ENCODE measurements at regions not wholly inside any gene's neighbourhood (a gene's known extent, or its start where the extent isn't known, plus 50 kb on each side); places are given as distances from the start of the nearest gene placed in this dataset.
A peak's percentile ranks its signal among the peaks of the same experiment; 100 is the strongest.

DNA sequence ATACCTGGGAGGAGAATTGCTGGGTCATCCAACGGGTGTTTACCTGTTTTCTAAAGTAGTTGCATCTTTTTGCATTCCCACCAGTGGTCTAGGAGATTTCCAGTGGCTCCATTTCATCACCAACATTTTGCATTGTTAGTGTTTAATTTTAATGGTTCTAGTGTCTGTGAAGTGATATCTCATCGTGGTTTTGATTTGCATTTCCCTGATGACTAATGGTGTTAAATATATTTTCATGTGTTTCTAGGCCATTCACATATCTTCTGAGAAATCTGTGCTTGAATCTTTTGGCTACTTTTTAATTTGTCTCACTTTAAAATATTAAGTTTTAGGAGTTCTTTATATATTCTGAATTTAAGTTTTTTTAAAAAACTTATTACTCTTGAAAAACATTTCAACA is 439.6 kb downstream of the TMEM135 start:
- no peak for TF ChIP-seq GATA2 (IDR thresholded peaks at IDR 0.05; ENCODE audit: low read depth, low read length)
- no peak for TF ChIP-seq GATA3 (IDR thresholded peaks at IDR 0.05; ENCODE audit: low read depth, low read length)

DNA sequence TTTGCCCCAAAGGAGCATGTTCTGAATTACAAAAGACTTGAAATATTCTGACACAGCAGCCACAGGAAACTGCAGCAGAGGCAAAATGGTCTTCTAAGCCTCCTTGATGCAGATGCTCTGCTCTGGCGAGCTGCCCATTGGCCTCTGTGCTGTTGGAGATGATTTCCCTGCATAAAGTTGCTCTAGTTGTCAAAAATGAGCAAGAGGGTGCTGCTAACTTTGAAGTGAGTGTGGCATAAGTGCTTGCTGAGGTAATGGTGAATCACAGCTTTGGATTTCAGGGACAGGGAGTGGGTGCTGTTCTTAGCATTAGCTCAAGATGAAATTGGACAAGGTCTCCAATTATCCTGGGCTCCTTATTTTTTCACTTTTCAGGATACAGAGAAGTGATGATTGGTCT is 435.4 kb downstream of the TMEM135 start:
- TF ChIP-seq GATA3 (IDR thresholded peaks at IDR 0.05; ENCODE audit: low read depth, low read length) (no peak), GATA2 (IDR thresholded peaks at IDR 0.05; ENCODE audit: low read depth, low read length) (no peak)

DNA sequence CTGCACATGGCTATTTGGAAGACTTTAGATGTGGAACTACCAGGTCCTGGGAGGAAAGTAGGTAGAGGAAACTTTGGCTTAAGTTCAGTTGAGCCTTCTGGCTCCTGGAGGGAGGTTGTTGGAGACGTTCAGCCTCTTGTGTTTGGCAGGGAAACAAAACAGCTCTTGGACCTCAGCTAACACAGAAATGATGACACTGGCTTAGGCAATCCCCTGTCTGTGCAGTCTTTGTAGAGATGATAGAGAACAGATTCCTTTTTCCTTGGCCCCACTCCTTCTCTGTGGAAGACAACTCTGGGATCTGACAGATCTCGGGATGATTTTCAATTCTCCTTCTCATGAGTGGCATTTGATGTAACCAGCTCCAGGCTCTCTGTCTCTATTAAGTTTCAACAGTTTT is 428.5 kb downstream of the TMEM135 start:
- TF ChIP-seq GATA2 (IDR thresholded peaks at IDR 0.05; ENCODE audit: low read depth, low read length) (no peak), GATA3 (IDR thresholded peaks at IDR 0.05; ENCODE audit: low read depth, low read length) (no peak)

DNA sequence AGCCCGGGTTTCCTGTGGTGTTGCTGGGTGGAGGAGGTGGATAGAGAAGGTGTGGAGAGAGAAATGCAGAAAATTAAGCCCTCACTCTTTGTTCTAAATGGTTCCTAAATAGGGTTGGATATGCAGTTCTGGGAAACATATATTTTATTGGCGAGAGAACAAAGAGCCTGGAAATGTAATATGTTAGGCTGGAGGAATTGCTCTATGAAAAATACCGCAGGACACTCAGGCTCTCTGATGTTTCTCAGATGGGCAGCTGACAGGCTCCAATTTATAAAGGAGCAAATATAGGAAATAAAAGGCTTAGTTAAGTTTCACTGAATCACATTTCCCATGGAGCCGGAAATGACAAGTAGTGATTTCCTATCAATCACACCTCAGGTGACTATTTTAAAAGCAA is 428.0 kb downstream of the TMEM135 start:
- TF ChIP-seq GATA3 (IDR thresholded peaks at IDR 0.05; ENCODE audit: low read depth, low read length) (no peak), GATA2 (IDR thresholded peaks at IDR 0.05; ENCODE audit: low read depth, low read length) (no peak)

DNA sequence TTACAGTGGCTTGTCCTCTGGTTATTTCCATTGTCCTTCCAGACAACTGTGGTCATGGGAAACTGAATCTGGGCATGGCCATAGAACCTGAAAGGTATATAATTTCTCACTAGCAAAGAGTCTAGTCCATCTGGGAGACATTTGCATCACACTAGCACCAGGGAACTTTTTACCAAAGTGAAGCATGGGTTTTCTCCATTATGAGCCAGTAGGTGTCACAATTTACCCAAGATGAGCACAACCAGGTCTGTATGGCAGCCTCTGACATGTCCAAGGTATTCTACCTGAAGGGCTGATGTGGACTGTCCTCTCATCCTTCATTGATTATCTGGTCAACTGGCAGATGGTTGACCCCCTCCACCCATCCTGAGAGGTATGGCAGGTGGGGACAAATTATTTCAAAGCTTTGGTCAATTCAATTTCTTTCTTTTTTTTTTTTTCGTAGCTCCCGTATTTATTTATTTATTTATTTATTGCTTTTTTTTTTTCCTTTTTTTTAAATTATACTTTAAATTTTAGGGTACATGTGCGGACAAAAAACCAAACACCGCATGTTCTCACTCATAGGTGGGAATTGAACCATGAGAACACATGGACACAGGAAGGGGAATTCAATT is 425.9 kb downstream of the TMEM135 start:
- no peak for TF ChIP-seq GATA3 (IDR thresholded peaks at IDR 0.05; ENCODE audit: low read depth, low read length)
- no peak for TF ChIP-seq GATA2 (IDR thresholded peaks at IDR 0.05; ENCODE audit: low read depth, low read length)

DNA sequence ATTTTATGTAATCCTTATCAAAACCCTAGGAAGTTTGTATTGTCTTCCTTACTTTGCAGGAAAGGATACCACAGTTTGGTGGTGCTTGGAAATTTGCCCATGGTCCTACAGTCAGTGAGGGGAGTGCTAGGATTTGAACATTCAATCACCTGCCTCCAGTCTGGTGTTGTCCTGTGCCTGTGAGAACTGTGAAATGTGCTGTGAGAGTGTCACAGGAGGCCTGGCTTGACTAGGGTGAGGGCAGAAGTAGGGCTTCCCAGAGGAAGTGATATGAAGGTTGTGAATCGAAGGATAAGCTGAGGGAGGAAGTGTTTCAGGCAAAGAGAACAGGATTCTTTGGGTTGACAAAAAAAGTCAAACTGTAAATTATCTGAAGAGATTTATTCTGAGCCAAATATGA is 424.4 kb downstream of the TMEM135 start:
- TF ChIP-seq GATA2 (IDR thresholded peaks at IDR 0.05; ENCODE audit: low read depth, low read length), result no peak
- TF ChIP-seq GATA3 (IDR thresholded peaks at IDR 0.05; ENCODE audit: low read depth, low read length), result no peak

DNA sequence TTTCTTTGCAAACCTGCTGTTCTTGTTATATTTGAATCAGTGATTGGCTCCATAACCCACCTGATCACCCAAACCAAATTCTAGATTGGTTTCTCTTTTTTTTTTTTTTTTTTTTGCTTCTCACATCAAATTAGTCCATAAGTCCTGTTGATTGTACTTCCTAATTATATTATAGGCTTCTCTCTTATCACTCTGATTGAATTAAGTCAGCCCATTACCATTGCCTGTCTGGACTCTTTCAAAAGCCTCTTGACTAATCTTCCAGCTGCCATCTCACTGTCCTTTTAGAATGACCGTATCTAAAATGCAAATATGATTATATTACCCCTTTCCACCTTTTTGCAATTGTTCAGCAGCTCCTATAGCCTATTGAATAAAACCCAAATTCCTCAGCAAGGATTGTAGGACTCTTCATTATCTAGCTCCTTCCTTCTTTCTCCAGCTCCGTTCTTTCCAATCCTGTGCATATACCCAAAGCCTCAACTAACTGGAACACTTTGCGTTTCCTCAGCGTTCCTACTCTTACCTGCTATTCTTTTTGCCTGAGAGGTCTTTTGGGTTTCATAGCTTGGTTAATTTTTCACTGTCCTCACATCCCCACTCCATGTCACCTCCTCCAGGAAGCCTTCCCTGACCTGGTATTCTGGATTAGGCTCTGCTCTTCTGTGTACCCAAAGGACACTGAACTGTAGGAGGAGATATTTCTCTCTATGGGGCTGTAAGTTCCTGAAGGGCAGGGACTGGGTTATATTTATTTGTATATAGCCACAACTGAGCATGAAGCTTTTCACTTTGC is 423.3 kb downstream of the TMEM135 start:
- TF ChIP-seq GATA3 (IDR thresholded peaks at IDR 0.05; ENCODE audit: low read depth, low read length) (no peak), GATA2 (IDR thresholded peaks at IDR 0.05; ENCODE audit: low read depth, low read length) (0 out of 2 replicates have a peak, but pooled peaks have one; percentile 8)

DNA sequence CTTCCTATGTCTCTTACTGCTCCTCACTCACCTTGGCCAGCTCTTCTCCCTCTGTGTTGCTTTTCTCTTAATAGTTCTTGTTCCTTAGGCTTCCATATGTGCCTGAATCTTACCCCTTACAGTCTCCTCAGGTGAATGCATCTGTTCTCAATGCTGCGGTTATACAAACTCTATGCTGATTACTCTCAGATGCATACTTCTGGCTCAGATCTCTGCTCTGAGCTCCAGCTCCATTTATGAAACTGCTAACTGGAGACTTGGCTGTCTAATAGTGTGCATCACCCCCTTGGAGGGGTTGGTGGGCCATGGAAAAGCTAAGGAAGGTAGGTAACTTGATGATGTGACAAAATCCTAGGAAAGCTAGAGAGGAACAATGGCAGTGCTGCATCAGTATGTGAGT is 422.5 kb downstream of the TMEM135 start:
- TF ChIP-seq GATA2 (IDR thresholded peaks at IDR 0.05; ENCODE audit: low read depth, low read length), result no peak
- TF ChIP-seq GATA3 (IDR thresholded peaks at IDR 0.05; ENCODE audit: low read depth, low read length), result no peak

DNA sequence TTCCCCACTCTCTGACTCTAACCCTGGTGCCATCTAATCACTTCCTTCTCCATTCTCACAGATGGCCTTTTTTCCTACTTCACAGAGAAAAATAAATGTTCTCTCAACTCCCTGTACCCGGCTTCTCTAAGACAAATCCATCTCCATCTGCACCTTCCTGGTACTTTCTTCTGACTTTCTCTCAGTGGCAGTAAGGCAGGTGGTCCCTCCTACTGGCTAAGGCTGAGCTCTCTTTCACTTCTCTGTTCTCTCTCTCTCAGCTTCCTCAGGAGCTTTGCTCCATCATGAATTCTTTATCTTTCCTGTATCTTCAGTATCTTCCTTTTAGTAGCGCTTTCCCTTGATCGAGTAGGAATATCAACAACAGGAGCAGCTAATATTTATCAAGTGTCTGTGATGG is 421.6 kb downstream of the TMEM135 start:
- no peak for TF ChIP-seq GATA2 (IDR thresholded peaks at IDR 0.05; ENCODE audit: low read depth, low read length)
- TF ChIP-seq GATA3 (IDR thresholded peaks at IDR 0.05; ENCODE audit: low read depth, low read length), result no peak

DNA sequence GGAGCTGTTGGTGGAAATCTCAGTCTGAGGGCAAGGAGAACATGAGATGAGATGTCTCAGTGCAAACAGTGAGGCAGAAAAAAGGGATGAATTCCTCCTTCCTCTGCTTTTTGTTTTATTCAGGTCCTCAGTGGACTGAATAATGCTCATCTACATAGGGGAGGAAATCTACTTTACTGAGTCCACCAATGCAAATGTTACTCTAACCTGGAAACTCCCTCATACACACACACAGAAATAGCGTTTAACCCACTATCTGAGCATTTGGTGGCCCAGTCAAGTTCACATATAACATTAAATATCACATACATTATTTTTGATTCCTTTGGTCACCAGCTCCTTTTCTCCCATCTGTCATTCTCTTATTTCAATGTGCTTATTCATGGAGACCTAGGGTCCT is 418.8 kb downstream of the TMEM135 start:
- TF ChIP-seq GATA3 (IDR thresholded peaks at IDR 0.05; ENCODE audit: low read depth, low read length) (no peak), GATA2 (IDR thresholded peaks at IDR 0.05; ENCODE audit: low read depth, low read length) (no peak)

DNA sequence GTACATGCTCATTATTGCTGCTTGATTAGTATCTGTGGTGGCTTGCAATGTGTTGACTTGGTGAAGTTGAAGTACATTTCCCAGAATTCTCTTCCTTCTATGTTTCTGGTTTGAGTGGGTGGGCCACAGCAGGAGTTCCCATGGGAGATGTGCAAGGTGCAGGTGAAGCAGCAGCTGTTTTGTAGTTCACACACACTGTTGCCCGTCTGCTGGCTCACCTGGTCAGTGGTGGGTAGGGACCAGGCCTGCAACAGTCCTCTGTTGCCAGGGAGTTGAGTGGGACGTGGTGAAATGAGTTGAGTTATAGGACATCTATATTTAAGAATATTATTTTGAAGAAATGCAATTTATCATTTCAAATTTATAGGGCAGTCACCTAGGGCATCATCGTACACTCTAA is 417.4 kb downstream of the TMEM135 start:
- TF ChIP-seq GATA2 (IDR thresholded peaks at IDR 0.05; ENCODE audit: low read depth, low read length) (no peak), GATA3 (IDR thresholded peaks at IDR 0.05; ENCODE audit: low read depth, low read length) (no peak)

DNA sequence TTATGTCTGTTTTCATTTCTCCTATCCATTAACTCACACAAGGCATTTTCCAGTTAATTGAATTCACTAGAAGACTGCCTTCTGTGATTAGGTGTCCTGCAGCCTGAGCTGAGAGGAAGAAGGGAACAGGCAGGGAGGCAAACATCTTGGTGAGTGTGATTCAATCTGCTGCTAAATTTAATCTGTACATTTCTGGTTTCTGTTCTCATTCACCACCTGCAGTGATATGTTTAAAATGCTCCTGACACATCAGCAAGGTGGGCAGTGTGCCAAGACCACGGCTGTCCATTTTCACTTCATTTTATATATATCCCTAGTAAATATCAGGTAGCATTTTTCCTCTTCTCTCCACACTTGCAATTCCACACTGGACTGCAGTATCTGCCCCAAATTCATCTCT is 416.5 kb downstream of the TMEM135 start:
- TF ChIP-seq GATA3 (IDR thresholded peaks at IDR 0.05; ENCODE audit: low read depth, low read length) (0 out of 2 replicates have a peak, but pooled peaks have one; percentile 18), GATA2 (IDR thresholded peaks at IDR 0.05; ENCODE audit: low read depth, low read length) (peak; percentile 30; the same call in 1 of the 2 replicates)

DNA sequence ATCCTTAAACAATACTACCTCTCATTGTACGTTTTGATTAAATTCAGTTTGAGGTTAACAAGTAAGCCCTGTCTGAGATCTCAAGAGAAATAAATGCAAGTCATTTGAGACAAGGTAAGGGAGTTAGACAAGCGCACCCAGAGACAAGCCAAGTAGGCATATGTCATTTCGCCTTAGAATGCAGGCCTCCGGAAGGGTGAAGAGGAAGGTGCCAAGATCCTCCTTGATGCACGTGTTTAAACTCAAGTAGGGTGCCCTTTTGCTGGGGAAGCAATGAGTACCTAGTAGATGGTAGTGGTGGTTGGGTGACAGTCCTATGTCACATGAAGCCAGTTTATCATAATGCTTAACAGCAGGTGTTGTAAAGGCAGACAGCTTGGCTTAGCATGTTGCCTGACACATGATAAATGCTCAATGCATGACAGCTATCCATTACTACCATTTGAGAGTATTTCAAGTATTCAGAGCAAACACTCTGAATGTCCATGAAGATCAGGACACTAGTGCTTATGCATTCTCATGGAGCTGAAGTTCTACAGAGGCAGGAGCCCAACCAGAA is 415.9 kb downstream of the TMEM135 start:
- TF ChIP-seq GATA2 (IDR thresholded peaks at IDR 0.05; ENCODE audit: low read depth, low read length) (no peak), GATA3 (IDR thresholded peaks at IDR 0.05; ENCODE audit: low read depth, low read length) (no peak)

DNA sequence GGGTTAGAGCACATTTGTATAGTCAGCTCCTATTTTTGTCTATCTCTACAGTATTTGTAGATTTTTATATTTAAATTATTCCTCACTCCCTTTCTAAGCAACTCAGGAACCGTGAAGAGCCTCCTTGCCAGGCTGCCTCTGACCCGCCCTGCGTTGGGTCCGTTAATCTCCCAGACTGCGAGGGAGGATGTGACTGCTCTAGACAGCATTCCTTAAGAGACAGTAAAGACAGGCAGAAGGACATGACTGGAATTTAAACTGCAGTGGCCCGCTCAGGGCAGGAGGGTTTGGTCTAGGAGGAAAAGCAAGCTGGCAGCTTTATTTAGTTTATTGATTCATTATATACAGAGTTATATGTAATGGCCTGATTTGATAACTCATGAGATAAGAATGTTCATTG is 413.7 kb downstream of the TMEM135 start:
- TF ChIP-seq GATA2 (IDR thresholded peaks at IDR 0.05; ENCODE audit: low read depth, low read length), result no peak
- no peak for TF ChIP-seq GATA3 (IDR thresholded peaks at IDR 0.05; ENCODE audit: low read depth, low read length)

DNA sequence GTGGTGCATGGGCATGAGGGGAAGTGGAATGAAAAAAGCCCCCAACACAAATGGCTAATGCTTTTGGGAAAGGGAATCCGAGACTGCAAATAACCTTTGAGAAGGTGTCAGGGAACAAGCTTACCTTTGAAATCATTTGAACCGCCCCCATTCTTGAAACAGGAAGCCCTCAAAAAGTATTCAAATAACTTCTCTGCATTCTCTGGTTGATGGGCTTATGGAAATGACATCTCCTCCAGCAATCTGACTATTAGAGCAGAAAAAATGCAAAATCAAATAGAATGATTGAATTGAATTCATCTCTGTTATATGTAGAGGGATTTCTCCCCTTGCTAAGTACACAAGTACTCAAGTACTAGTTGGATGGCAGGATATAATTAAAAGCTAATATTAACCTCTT is 409.9 kb downstream of the TMEM135 start:
- no peak for TF ChIP-seq GATA3 (IDR thresholded peaks at IDR 0.05; ENCODE audit: low read depth, low read length)
- no peak for TF ChIP-seq GATA2 (IDR thresholded peaks at IDR 0.05; ENCODE audit: low read depth, low read length)
